ENCODE measurements at regions not wholly inside any gene's neighbourhood (a gene's known extent, or its start where the extent isn't known, plus 50 kb on each side); places are given as distances from the start of the nearest gene placed in this dataset.
"Not testable (repeated sequence)": the region's sequence is repeated elsewhere in the genome, so short reads cannot be mapped to it uniquely, and the experiment has no call there.

GRCh38 chr3:21989341-21990042 is 238.5 kb upstream of the ZNF385D start:
- no peak for DNase-seq (ENCODE audit: low spot score)

DNA sequence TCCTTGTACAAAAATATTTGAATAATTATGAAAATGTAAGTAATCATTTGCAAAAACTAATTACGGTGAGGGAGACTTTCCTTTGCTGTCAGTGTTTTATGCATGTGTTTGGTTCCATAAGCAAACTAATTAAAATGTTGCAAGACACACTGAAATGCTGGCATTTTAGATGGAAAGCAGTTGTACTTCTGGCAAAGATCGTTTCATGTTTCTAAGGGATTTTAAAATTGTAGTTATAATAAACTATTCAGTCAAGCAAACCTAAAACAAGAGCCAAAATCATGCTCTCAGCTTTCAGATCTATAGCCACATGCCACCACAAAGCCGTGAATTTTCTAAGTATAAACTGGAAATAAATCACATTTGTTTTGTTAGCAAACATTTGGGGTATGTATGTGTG is 240.1 kb upstream of the ZNF385D start:
- DNase-seq (ENCODE audit: low spot score): no peak

GRCh38 chr3:21995079-21995607 is 244.1 kb upstream of the ZNF385D start:
- no peak for DNase-seq (ENCODE audit: low spot score)

- no peak for DNase-seq (ENCODE audit: low spot score)
These were observed 256.4 kb upstream of the ZNF385D start for GRCh38 chr3:22007368-22007767.

- no peak for DNase-seq (ENCODE audit: low spot score)
These were observed 260.0 kb upstream of the ZNF385D start for GRCh38 chr3:22010997-22011396.

- peak; percentile 40 for DNase-seq (ENCODE audit: low spot score)
These were observed 261.5 kb upstream of the ZNF385D start for GRCh38 chr3:22012471-22012870.

DNA sequence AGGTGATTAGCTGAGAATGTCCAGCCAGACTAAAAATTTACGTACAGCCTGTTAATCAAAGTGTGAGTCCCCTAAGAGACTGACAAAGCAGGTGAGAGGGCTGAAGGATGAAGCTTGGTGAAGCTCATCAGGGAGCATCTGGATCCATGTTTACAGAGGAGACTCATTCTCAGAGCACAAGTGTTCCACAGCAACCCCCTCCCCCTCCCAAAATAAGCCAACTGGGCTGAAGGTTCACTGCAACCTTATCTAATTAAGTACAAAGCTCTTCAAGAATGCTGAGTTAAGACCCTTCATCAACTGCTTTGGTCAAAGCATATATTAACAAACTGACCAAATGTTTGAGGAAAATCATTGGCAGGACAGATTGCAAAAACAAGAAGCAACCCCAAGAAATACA is 262.6 kb upstream of the ZNF385D start:
- no peak for DNase-seq (ENCODE audit: low spot score)

GRCh38 chr3:22016197-22016596 is 265.2 kb upstream of the ZNF385D start:
- no peak for DNase-seq (ENCODE audit: low spot score)

GRCh38 chr3:22024638-22025037 is 273.6 kb upstream of the ZNF385D start:
- DNase-seq (ENCODE audit: low spot score): not testable (repeated sequence)

DNA sequence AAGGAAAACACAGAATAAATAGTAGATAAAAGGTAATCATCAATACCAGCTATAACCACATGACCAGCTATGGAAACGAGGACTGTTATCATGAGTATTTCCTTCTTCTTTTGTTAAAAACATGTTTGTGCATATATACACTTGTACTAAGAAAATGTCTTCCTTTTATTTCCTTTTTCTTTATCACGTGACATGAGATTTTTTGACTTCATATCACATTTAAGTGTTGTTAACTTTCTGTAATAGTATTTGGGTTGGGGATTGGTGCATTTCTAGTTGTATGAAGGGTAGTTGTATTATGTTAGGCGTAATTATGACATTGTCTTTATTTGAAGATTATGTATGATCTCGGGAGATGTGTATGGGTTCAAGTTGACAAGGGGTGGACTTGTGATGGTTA is 278.5 kb upstream of the ZNF385D start:
- no peak for DNase-seq (ENCODE audit: low spot score)

GRCh38 chr3:22039161-22039560 is 288.2 kb upstream of the ZNF385D start:
- no peak for DNase-seq (ENCODE audit: low spot score)

- no peak for DNase-seq (ENCODE audit: low spot score)
These were observed 289.1 kb upstream of the ZNF385D start for GRCh38 chr3:22040150-22040549.

DNA sequence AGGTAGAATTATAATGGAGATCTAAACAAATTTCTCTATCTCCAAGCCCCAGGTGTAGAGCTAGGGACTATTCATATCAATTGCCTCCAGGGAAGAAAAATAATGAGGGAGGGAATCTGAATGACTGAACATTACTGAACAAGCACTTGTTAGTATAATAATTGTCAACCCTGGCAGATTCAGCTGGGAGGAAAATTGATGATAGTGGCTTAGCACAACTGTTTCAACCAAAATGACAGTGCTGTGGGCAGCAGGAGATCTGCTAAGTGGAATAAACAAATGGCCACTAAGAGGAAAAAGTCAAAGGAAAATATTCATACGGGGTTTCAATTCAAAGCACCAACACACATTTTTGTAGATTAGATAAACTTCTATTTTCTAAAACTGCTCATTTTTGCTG is 294.9 kb upstream of the ZNF385D start:
- DNase-seq (ENCODE audit: low spot score): no peak

DNA sequence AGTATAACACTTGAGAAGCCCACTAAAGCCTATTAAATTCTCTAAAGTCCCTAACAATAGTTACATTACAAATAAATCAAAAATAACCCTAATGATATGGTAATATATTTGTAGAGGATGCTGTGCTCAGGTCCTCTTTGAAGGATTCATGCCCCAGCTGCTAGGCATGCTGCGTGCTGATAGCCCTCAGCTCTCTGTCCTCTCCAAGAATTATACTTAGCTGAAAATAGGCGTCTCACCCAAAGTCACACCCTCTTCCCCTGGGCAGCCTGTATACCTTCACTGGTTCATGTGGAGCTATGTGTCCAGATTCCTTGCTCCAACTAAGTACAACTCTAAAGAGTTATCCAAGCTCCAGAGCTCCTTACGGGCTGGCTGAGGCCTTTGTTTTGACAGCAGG is 312.5 kb upstream of the ZNF385D start:
- no peak for DNase-seq (ENCODE audit: low spot score)

DNA sequence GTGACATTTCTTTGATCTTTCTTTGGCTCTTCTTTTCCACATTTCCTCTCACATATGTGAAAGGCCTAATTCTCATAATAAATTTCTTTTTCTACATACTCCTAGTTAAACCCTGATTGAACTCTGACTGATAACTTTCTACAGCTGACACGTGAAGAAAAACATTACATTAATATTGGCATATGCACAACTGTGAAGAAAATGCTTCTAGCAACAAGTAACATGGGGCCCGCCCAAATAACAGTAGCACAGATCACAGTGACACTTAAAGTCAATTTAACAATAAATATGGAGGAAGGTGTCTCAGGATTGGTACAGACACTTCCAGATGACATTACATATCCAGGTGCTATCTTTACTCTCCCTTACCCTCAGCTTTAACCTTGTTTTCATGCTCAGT is 317.6 kb upstream of the ZNF385D start:
- no peak for DNase-seq (ENCODE audit: low spot score)

DNA sequence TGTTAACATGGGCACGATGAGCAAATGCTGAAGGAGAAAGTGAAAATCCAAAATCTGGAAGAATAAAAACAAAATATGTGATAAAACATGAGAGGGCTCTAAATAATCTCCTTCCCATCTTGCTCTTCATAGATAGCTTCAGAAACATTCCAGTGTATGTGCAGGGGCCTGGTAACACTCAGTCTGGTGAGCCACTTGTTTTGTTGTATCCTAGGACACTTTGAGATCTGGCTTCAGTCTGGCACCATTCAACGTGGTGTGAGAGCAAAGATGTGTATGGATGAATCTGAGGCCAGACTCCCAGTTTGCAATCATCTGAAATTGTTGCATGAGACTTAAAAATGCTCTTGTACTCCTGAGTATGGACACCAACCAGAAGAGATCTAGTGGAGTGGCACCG is 337.2 kb upstream of the ZNF385D start:
- no peak for DNase-seq (ENCODE audit: low spot score)

- peak; percentile 48 for DNase-seq (ENCODE audit: low spot score)
These were observed 338.3 kb upstream of the ZNF385D start for GRCh38 chr3:22089284-22089683.

- DNase-seq (ENCODE audit: low spot score): no peak
These were observed 340.3 kb upstream of the ZNF385D start for GRCh38 chr3:22091329-22091728.

GRCh38 chr3:22098021-22098420 is 347.0 kb upstream of the ZNF385D start:
- DNase-seq (ENCODE audit: low spot score): no peak

GRCh38 chr3:22101351-22101750 is 350.3 kb upstream of the ZNF385D start:
- no peak for DNase-seq (ENCODE audit: low spot score)

DNA sequence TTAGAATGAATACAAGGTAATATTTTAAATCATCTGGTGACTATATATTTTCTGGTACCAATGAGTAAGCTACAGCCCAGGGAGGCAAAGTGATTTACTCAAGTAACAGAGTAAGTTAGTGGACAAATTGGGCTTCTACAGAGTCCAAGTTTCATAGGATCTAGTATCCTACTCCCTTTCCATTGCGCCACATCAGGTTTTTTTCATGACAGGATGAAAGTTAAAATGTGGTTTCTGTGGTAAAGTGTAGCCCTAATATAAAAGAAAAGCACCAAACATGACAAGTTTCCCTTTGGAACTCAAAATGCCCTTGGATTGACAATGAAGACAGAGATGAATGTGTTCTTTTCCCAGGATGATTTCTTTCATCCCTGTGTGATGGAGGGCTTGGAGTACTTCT is 350.8 kb upstream of the ZNF385D start:
- DNase-seq (ENCODE audit: low spot score): no peak

GRCh38 chr3:22103423-22103822 is 352.4 kb upstream of the ZNF385D start:
- DNase-seq (ENCODE audit: low spot score): no peak

- no peak for DNase-seq (ENCODE audit: low spot score)
These were observed 355.3 kb upstream of the ZNF385D start for GRCh38 chr3:22106213-22106896.

- DNase-seq (ENCODE audit: low spot score): no peak
These were observed 360.2 kb upstream of the ZNF385D start for GRCh38 chr3:22111226-22111625.
